ENCODE measurements at regions not wholly inside any gene's neighbourhood (a gene's known extent, or its start where the extent isn't known, plus 50 kb on each side); places are given as distances from the start of the nearest gene placed in this dataset.

- TF ChIP-seq POLR2A (IDR thresholded peaks at IDR 0.05): no peak
- TF ChIP-seq CTCF (IDR thresholded peaks at IDR 0.05): no peak
- no peak for TF ChIP-seq EP300 (IDR thresholded peaks at IDR 0.05)
- TF ChIP-seq POLR2AphosphoS5 (IDR thresholded peaks at IDR 0.05): no peak
Observed at GRCh38 chr13:18956473-18957078, 225.0 kb downstream of the TUBA3C start.

Data from gastroesophageal sphincter (tissue), 3 donors.